IMR-90 (cell line): ENCODE measurements at regions not wholly inside any gene's neighbourhood (a gene's known extent, or its start where the extent isn't known, plus 50 kb on each side); places are given as distances from the start of the nearest gene placed in this dataset.
A peak's percentile ranks its signal among the peaks of the same experiment; 100 is the strongest.

Source experiments
- ATAC-seq: fragments of 200-7000 bp; cut with Tn5 transposase; 2 replicates; pipeline ENCODE4 v1.9.1; 2020; ENCODE audit warnings: low read depth, mild to moderate bottlenecking, moderate library complexity
- BruUV-seq: library from RNA; stranded (reverse); fragments of 400-500 nt; replicated peaks from 2 replicates; lab custom pipeline; 2021; lab: Mats Ljungman, UMichigan
- CTCF ChIA-PET: fragments of 300-600 bp; formaldehyde crosslinking; extraction: SDS; loops from one replicate; lab custom pipeline; 2021; ENCODE audit warnings: antibody characterized with exemption; lab: Yijun Ruan, JAX
- POLR2A ChIA-PET: fragments of 300-600 bp; sonication (Branson Sonifier 250); formaldehyde crosslinking; loops from one replicate; lab custom pipeline; 2022; ENCODE audit warnings: antibody characterized with exemption; ENCODE audit not compliant: unreplicated experiment; lab: Charles Lee
- DNase-seq: peaks from one replicate; pipeline ENCODE4 v3.0.0; 2013
- H2AFZ ChIP-seq: replicated peaks from 2 replicates; pipeline ENCODE3; 2013; ENCODE audit warnings: low read length, mild to moderate bottlenecking; ENCODE audit not compliant: poor library complexity
- H2AK5ac ChIP-seq: 2 replicates; pipeline ENCODE4 v1.6.1; 2013; ENCODE audit warnings: low read depth, low read length, inconsistent platforms
- H2AK9ac ChIP-seq: replicated peaks from 2 replicates; pipeline ENCODE3; 2013; ENCODE audit warnings: mild to moderate bottlenecking, low read depth, low read length, moderate library complexity; ENCODE audit not compliant: poor library complexity
- H2BK120ac ChIP-seq: 2 replicates; pipeline ENCODE4 v1.6.1; 2013; ENCODE audit warnings: low read depth, low read length, inconsistent platforms
- H2BK15ac ChIP-seq: 3 replicates; pipeline ENCODE4 v1.6.1; 2013; ENCODE audit warnings: low read depth, low read length, inconsistent platforms
- H2BK20ac ChIP-seq: 2 replicates; pipeline ENCODE4 v1.6.1; 2013; ENCODE audit warnings: low read depth, mild to moderate bottlenecking, inconsistent platforms, low read length, moderate library complexity
- H2BK5ac ChIP-seq: 2 replicates; pipeline ENCODE4 v1.6.1; 2013; ENCODE audit warnings: mild to moderate bottlenecking, low read depth, low read length, inconsistent platforms; ENCODE audit not compliant: poor library complexity, severe bottlenecking
- H3K14ac ChIP-seq: replicated peaks from 2 replicates; pipeline ENCODE4 v1.6.1; 2013; ENCODE audit warnings: low read depth, low read length, inconsistent platforms
- H3K18ac ChIP-seq: 2 replicates; pipeline ENCODE4 v1.6.1; 2013; ENCODE audit warnings: low read depth, low read length, control low read depth
- H3K23ac ChIP-seq: 2 replicates; pipeline ENCODE4 v1.6.1; 2013; ENCODE audit warnings: low read depth, low read length, inconsistent platforms
- H3K27ac ChIP-seq: 2 replicates; pipeline ENCODE4 v1.5.1; 2013; ENCODE audit warnings: mild to moderate bottlenecking, control low read depth, low read length; ENCODE audit not compliant: insufficient read depth
- H3K27me3 ChIP-seq: 2 replicates; pipeline ENCODE4 v1.6.1; 2013; ENCODE audit warnings: low read length; ENCODE audit not compliant: control insufficient read depth, insufficient read depth
- H3K36me3 ChIP-seq: 2 replicates; pipeline ENCODE4 v1.6.1; 2013; ENCODE audit warnings: low read length, mixed read lengths; ENCODE audit not compliant: control insufficient read depth, insufficient read depth
- H3K4ac ChIP-seq: 2 replicates; pipeline ENCODE4 v1.6.1; 2013; ENCODE audit warnings: low read depth, low read length, inconsistent platforms
- H3K4me1 ChIP-seq: 2 replicates; pipeline ENCODE4 v1.6.1; 2013; ENCODE audit warnings: low read length, mixed read lengths; ENCODE audit not compliant: control insufficient read depth, insufficient read depth
- H3K4me2 ChIP-seq: 2 replicates; pipeline ENCODE4 v1.6.1; 2013; ENCODE audit warnings: low read depth, mild to moderate bottlenecking, control low read depth, low read length, moderate library complexity
- H3K4me3 ChIP-seq: 2 replicates; pipeline ENCODE4 v1.5.1; 2013; ENCODE audit warnings: low read depth, mild to moderate bottlenecking, control low read depth, low read length, moderate library complexity; ENCODE audit not compliant: insufficient read depth
- H3K56ac ChIP-seq: 2 replicates; pipeline ENCODE4 v1.6.1; 2013; ENCODE audit warnings: low read length, inconsistent platforms; ENCODE audit not compliant: insufficient read depth; ENCODE audit errors: extremely low read depth
- H3K79me1 ChIP-seq, 2 experiments: 2 replicates each; pipeline ENCODE4 v1.6.1; 2013; ENCODE audit warnings: low read length in 2 of 2, inconsistent platforms in 1 of 2, low read depth in 1 of 2
- H3K9ac ChIP-seq: 2 replicates; pipeline ENCODE4 v1.6.1; 2013; ENCODE audit warnings: low read depth, low read length, control low read depth
- H3K9me1 ChIP-seq: 2 replicates; pipeline ENCODE4 v1.6.1; 2013; ENCODE audit warnings: low read length, inconsistent platforms; ENCODE audit not compliant: insufficient read depth
- H3K9me3 ChIP-seq: 2 replicates; pipeline ENCODE4 v1.6.1; 2013; ENCODE audit warnings: low read length; ENCODE audit not compliant: control insufficient read depth, insufficient read depth
- H4K20me1 ChIP-seq: 2 replicates; pipeline ENCODE4 v1.6.1; 2013; ENCODE audit warnings: low read length, inconsistent platforms; ENCODE audit not compliant: insufficient read depth
- H4K5ac ChIP-seq: 2 replicates; pipeline ENCODE4 v1.6.1; 2013; ENCODE audit warnings: mild to moderate bottlenecking, low read depth, low read length, control low read depth
- H4K8ac ChIP-seq, 2 experiments: 2 replicates each; pipeline ENCODE4 v1.6.1; 2013; ENCODE audit warnings: low read depth in 2 of 2, low read length in 2 of 2, control low read depth in 1 of 2, inconsistent platforms in 1 of 2
- H4K91ac ChIP-seq: 2 replicates; pipeline ENCODE4 v1.6.1; 2013; ENCODE audit warnings: low read depth, low read length, inconsistent platforms; ENCODE audit not compliant: insufficient read depth
- BHLHE40 ChIP-seq: fragments of 150-350 bp; IDR thresholded peaks from 2 replicates; pipeline ENCODE4 v1.6.1; 2016; ENCODE audit warnings: mild to moderate bottlenecking, low read depth, low read length
- CEBPB ChIP-seq: IDR thresholded peaks from 2 replicates; pipeline ENCODE4 v1.6.1; 2012; ENCODE audit warnings: low read depth, low read length, improper control_type of control experiment
- CHD1 ChIP-seq: IDR thresholded peaks from 2 replicates; pipeline ENCODE4 v1.6.1; 2012; ENCODE audit warnings: low read depth, low read length, improper control_type of control experiment
- CTCF ChIP-seq: conservative IDR thresholded peaks from 2 replicates; pipeline ENCODE4 v1.5.1; 2012; ENCODE audit warnings: mild to moderate bottlenecking, low read depth, low read length, improper control_type of control experiment
- ELK1 ChIP-seq: fragments of 150-350 bp; IDR thresholded peaks from 2 replicates; pipeline ENCODE4 v1.6.1; 2016; ENCODE audit warnings: low read depth, mild to moderate bottlenecking, low read length, moderate library complexity, borderline replicate concordance
- FOS ChIP-seq: fragments of 150-350 bp; IDR thresholded peaks from 2 replicates; pipeline ENCODE4 v1.6.1; 2016; ENCODE audit warnings: low read depth, low read length
- MAFK ChIP-seq: IDR thresholded peaks from 2 replicates; pipeline ENCODE4 v1.6.1; 2012; ENCODE audit warnings: low read depth, low read length, improper control_type of control experiment
- MAZ ChIP-seq: IDR thresholded peaks from 2 replicates; pipeline ENCODE4 v1.6.1; 2012; ENCODE audit warnings: low read depth, mild to moderate bottlenecking, low read length, improper control_type of control experiment, moderate library complexity, borderline replicate concordance
- MXI1 ChIP-seq: IDR thresholded peaks from 2 replicates; pipeline ENCODE4 v1.6.1; 2012; ENCODE audit warnings: low read depth, mild to moderate bottlenecking, low read length, moderate library complexity, borderline replicate concordance
- NFE2L2 ChIP-seq: fragments of 150-350 bp; IDR thresholded peaks from 2 replicates; pipeline ENCODE4 v1.6.1; 2016; ENCODE audit warnings: low read depth, mild to moderate bottlenecking, low read length
- POLR2A ChIP-seq: IDR thresholded peaks from 2 replicates; pipeline ENCODE4 v1.6.1; 2012; ENCODE audit warnings: mild to moderate bottlenecking, low read depth, low read length
- RAD21 ChIP-seq: IDR thresholded peaks from 2 replicates; pipeline ENCODE4 v1.6.1; 2012; ENCODE audit warnings: low read length, improper control_type of control experiment
- RCOR1 ChIP-seq: IDR thresholded peaks from 2 replicates; pipeline ENCODE4 v1.6.1; 2012; ENCODE audit warnings: mild to moderate bottlenecking, low read length, improper control_type of control experiment; ENCODE audit not compliant: insufficient replicate concordance
- RFX5 ChIP-seq: IDR thresholded peaks from 2 replicates; pipeline ENCODE4 v1.8.0; 2012; ENCODE audit warnings: low read depth, mild to moderate bottlenecking, low read length, moderate library complexity
- SMC3 ChIP-seq: fragments of 150-350 bp; IDR thresholded peaks from 2 replicates; pipeline ENCODE4 v1.6.1; 2016; ENCODE audit warnings: low read depth, mild to moderate bottlenecking, antibody characterized with exemption, low read length, moderate library complexity
- USF2 ChIP-seq: fragments of 150-350 bp; IDR thresholded peaks from 2 replicates; pipeline ENCODE4 v1.6.1; 2017; ENCODE audit warnings: mild to moderate bottlenecking, antibody characterized with exemption, low read length, low read depth
- WGBS, 2 experiments: methylation state at CpG; one replicate each; pipeline versions ENCODE4 v1.1.5 to v1.1.7; 2013; ENCODE audit warnings: missing lambda C conversion rate in 2 of 2; ENCODE audit not compliant: insufficient read length in 1 of 2; ENCODE audit errors: extremely low coverage in 2 of 2; 5-methylcytosine and 5-hydroxymethylcytosine counted together
- dilution Hi-C: fragments of 300-500 bp; cut with HindIII; formaldehyde crosslinking; loops from one replicate; pipeline ENCODE4 v1.14.3; 2018; ENCODE audit warnings: low sequenced_read_pairs; ENCODE audit not compliant: unreplicated experiment
- in situ Hi-C: fragments of 300-500 bp; cut with MboI; formaldehyde crosslinking; loops from 3 replicates; pipeline ENCODE4 v1.14.3; 2019; ENCODE audit warnings: low sequenced_read_pairs, inconsistent platforms, mixed read lengths
- intact Hi-C: fragments of 100-400 bp; cut with micrococcal nuclease; formaldehyde crosslinking; loops from 2 replicates; pipeline ENCODE4 v1.10.0; 2022

GRCh38 chr9:19665146-19665863 lies 123.5 kb downstream of the SLC24A2 start:
- Histone ChIP-seq H3K4me1 (no peaks in the 10 kb centered on the region), H3K9ac (no peak overlapping the region), H3K4me2 (no peak overlapping the region), H2BK15ac (no peak overlapping the region), H3K79me1 (no peaks in the 10 kb centered on the region), H3K14ac (no peak overlapping the region), H3K4ac (no peak overlapping the region), H3K56ac (no peak overlapping the region), H4K8ac (no peak overlapping the region), H2AFZ (peak overlapping the region; percentile 7), H3K27ac (no peak overlapping the region), H2BK20ac (no peak overlapping the region), H4K91ac (no peak overlapping the region), H2BK5ac (no peak overlapping the region), H3K36me3 (no peaks in the 10 kb centered on the region), H3K18ac (no peak overlapping the region), H2AK5ac (no peak overlapping the region), H2BK120ac (no peak overlapping the region), H3K4me3 (no peak overlapping the region), H3K9me3 (no peaks in the 10 kb centered on the region), H4K20me1 (no peaks in the 10 kb centered on the region), H3K23ac (no peak overlapping the region), H2AK9ac (no peak overlapping the region), H4K5ac (no peak overlapping the region), H3K27me3 (no peaks in the 10 kb centered on the region), H3K9me1 (no peaks in the 10 kb centered on the region)
- intact Hi-C loops (no loop called here), in situ Hi-C loops (no loop called here), dilution Hi-C loops (no loop called here)
- ATAC-seq (no peak), DNase-seq (no peak)
- ChIA-PET POLR2A (no interaction called here), CTCF (no interaction called here)
- WGBS, 2 experiments, result 64% methylated on average over 2 of the region's 9 CpGs; no CpG with 5 or more reads in 1 of the 2 experiments
- TF ChIP-seq CEBPB, result no peak
- no peak for TF ChIP-seq MAFK
- no peak for TF ChIP-seq MAZ
- no peak for TF ChIP-seq USF2
- no peak for TF ChIP-seq CTCF
- TF ChIP-seq MXI1, result no peak
- TF ChIP-seq POLR2A, result no peak
- no peak for TF ChIP-seq RAD21
- no peak for TF ChIP-seq ELK1
- no peak for TF ChIP-seq NFE2L2
- TF ChIP-seq BHLHE40, result no peak
- no peak for TF ChIP-seq SMC3
- no peak for TF ChIP-seq RCOR1
- TF ChIP-seq CHD1, result no peak
- no peak for TF ChIP-seq RFX5
- no peak for TF ChIP-seq FOS
- BruUV-seq, result no TSS peak
